NOMO-1 (cell line): ENCODE measurements at regions not wholly inside any gene's neighbourhood (a gene's known extent, or its start where the extent isn't known, plus 50 kb on each side); places are given as distances from the start of the nearest gene placed in this dataset.

Experiments
- DNase-seq, 2 experiments: peaks; one replicate each; lab custom pipeline; 2025; ENCODE audit not compliant: unreplicated experiment in 2 of 2; lab: John Stamatoyannopoulos, UW

GRCh38 chr2:136377423-136378382 is 259.8 kb upstream of the CXCR4 start:
- no peak for DNase-seq

- no peak for DNase-seq
These were observed 258.9 kb upstream of the CXCR4 start for GRCh38 chr2:136376798-136377211.

- no peak for DNase-seq
These were observed 258.3 kb upstream of the CXCR4 start for GRCh38 chr2:136376211-136376610.

- peak; percentile 19 to 47 for DNase-seq
These were observed 257.3 kb upstream of the CXCR4 start for GRCh38 chr2:136375017-136375901.

- DNase-seq, result no peak
These were observed 255.9 kb upstream of the CXCR4 start for GRCh38 chr2:136373841-136374240.

GRCh38 chr2:136373029-136373428 is 255.1 kb upstream of the CXCR4 start:
- no peak for DNase-seq

GRCh38 chr2:136363900-136364299 is 246.0 kb upstream of the CXCR4 start:
- DNase-seq, result no peak

- DNase-seq, result peak; percentile 12 to 28
These were observed 245.5 kb upstream of the CXCR4 start for GRCh38 chr2:136363470-136363869.

- no peak for DNase-seq
These were observed 244.9 kb upstream of the CXCR4 start for GRCh38 chr2:136362676-136363390.

- DNase-seq, result no peak
These were observed 243.6 kb upstream of the CXCR4 start for GRCh38 chr2:136361521-136361920.

- no peak for DNase-seq
These were observed 242.8 kb upstream of the CXCR4 start for GRCh38 chr2:136360790-136361189.

- DNase-seq, result no peak
These were observed 241.4 kb upstream of the CXCR4 start for GRCh38 chr2:136359121-136359965.

- DNase-seq, result no peak
These were observed 240.6 kb upstream of the CXCR4 start for GRCh38 chr2:136358576-136358975.

- no peak for DNase-seq
These were observed 239.0 kb upstream of the CXCR4 start for GRCh38 chr2:136357007-136357380.

GRCh38 chr2:136356125-136357006 is 238.4 kb upstream of the CXCR4 start:
- DNase-seq, result no peak

- DNase-seq, result no peak
These were observed 233.7 kb upstream of the CXCR4 start for GRCh38 chr2:136351684-136352083.

- no peak for DNase-seq
These were observed 230.0 kb upstream of the CXCR4 start for GRCh38 chr2:136347981-136348380.

GRCh38 chr2:136344339-136344738 is 226.4 kb upstream of the CXCR4 start:
- no peak for DNase-seq

GRCh38 chr2:136342138-136342537 is 224.2 kb upstream of the CXCR4 start:
- no peak for DNase-seq
